ENCODE measurements at regions not wholly inside any gene's neighbourhood (a gene's known extent, or its start where the extent isn't known, plus 50 kb on each side); places are given as distances from the start of the nearest gene placed in this dataset.

GRCh38 chr11:43545610-43546009 lies 134.9 kb upstream of the HSD17B12 start:
- DNase-seq (ENCODE audit: low spot score in 2 of 2): no peak
- H3K4me3 ChIP-seq (ENCODE audit: low read depth, poor library complexity, severe bottlenecking): no peak overlapping the region
- 76 to 89% methylated on average over 1 of the region's 1 CpG for WGBS, 2 donors
- TF ChIP-seq POLR2A (IDR thresholded peaks at IDR 0.05): no peak
- TF ChIP-seq CTCF (IDR thresholded peaks at IDR 0.05): no peak
- intact Hi-C loops (cut with DNase I; ENCODE audit: low total_unique reads): no loop called here

GRCh38 chr11:43546561-43547429 lies 133.7 kb upstream of the HSD17B12 start:
- no peak for DNase-seq (ENCODE audit: low spot score in 2 of 2)
- H3K4me3 ChIP-seq (ENCODE audit: low read depth, poor library complexity, severe bottlenecking): no peak overlapping the region
- TF ChIP-seq POLR2A (IDR thresholded peaks at IDR 0.05) (no peak), CTCF (IDR thresholded peaks at IDR 0.05) (no peak)
- 52 to 61% methylated on average over 17 to 27 of the region's 27 CpGs for WGBS, 2 donors
- intact Hi-C loops (cut with DNase I; ENCODE audit: low total_unique reads): no loop called here

- TF ChIP-seq CTCF (IDR thresholded peaks at IDR 0.05): no peak
- TF ChIP-seq POLR2A (IDR thresholded peaks at IDR 0.05): no peak
- 0 to 12% methylated on average over 8 to 30 of the region's 33 CpGs for WGBS, 2 donors
- no peak overlapping the region for H3K4me3 ChIP-seq (ENCODE audit: low read depth, poor library complexity, severe bottlenecking)
- intact Hi-C loops (cut with DNase I; ENCODE audit: low total_unique reads): no loop called here
- DNase-seq (ENCODE audit: low spot score in 2 of 2): no peak
Observed at GRCh38 chr11:43547430-43547831, 133.1 kb upstream of the HSD17B12 start.

- intact Hi-C loops (cut with DNase I; ENCODE audit: low total_unique reads): no loop called here
- no peak overlapping the region for H3K4me3 ChIP-seq (ENCODE audit: low read depth, poor library complexity, severe bottlenecking)
- WGBS, 2 donors: 50 to 52% methylated on average over 14 to 18 of the region's 51 CpGs
- no peak for DNase-seq (ENCODE audit: low spot score in 2 of 2)
- TF ChIP-seq CTCF (IDR thresholded peaks at IDR 0.05) (no peak), POLR2A (IDR thresholded peaks at IDR 0.05) (no peak)
Observed at GRCh38 chr11:43547889-43548381, 132.6 kb upstream of the HSD17B12 start.

GRCh38 chr11:43548916-43549315 lies 131.6 kb upstream of the HSD17B12 start:
- WGBS, 2 donors: 72 to 82% methylated on average over 4 of the region's 4 CpGs
- no peak for TF ChIP-seq CTCF (IDR thresholded peaks at IDR 0.05)
- TF ChIP-seq POLR2A (IDR thresholded peaks at IDR 0.05): no peak
- DNase-seq (ENCODE audit: low spot score in 2 of 2): no peak
- no peak overlapping the region for H3K4me3 ChIP-seq (ENCODE audit: low read depth, poor library complexity, severe bottlenecking)
- intact Hi-C loops (cut with DNase I; ENCODE audit: low total_unique reads): no loop called here
